Testis (tissue), 2 donors: ENCODE measurements at regions not wholly inside any gene's neighbourhood (a gene's known extent, or its start where the extent isn't known, plus 50 kb on each side); places are given as distances from the start of the nearest gene placed in this dataset.

Experiments used
- CTCF ChIP-seq, 3 experiments: fragments of 450-650 bp in 2 of 3; fragments of 200-600 bp in 1 of 3; sonication (generic) in 1 of 3; IDR thresholded peaks; one replicate each; pipeline ENCODE4 v1.5.1; 2016 to 2019; ENCODE audit warnings: antibody characterized with exemption in 3 of 3, mild to moderate bottlenecking in 2 of 3, moderate library complexity in 1 of 3
- POLR2A ChIP-seq: fragments of 450-650 bp; IDR thresholded peaks from one replicate; pipeline ENCODE4 v1.6.1; 2017; ENCODE audit warnings: antibody characterized with exemption, mild to moderate bottlenecking, moderate library complexity

- TF ChIP-seq CTCF (IDR thresholded peaks at IDR 0.05) (no peak), POLR2A (no peak)
Measured at GRCh38 chr6:93183531-93183972, 235.8 kb downstream of the EPHA7 start.
